ENCODE measurements at regions not wholly inside any gene's neighbourhood (a gene's known extent, or its start where the extent isn't known, plus 50 kb on each side); places are given as distances from the start of the nearest gene placed in this dataset.

GRCh38 chr6:104017410-104018381 is 842.0 kb downstream of the HACE1 start:
- H3K27ac ChIP-seq = no peak overlapping the region
- intact Hi-C loops (cut with DNase I) = no loop called here
- no peaks in the 10 kb centered on the region for H3K9me3 ChIP-seq
- H3K4me3 ChIP-seq = no peak overlapping the region
- H3K27me3 ChIP-seq = no peaks in the 10 kb centered on the region
- DNase-seq = peak; percentile 56
- no peaks in the 10 kb centered on the region for H3K4me1 ChIP-seq
- WGBS, 2 donors = 83 to 89% methylated on average over 6 of the region's 6 CpGs
- no peaks in the 10 kb centered on the region for H3K36me3 ChIP-seq
- TF ChIP-seq POLR2A (IDR thresholded peaks at IDR 0.05) (no peak), EP300 (IDR thresholded peaks at IDR 0.05) (no peak), POLR2AphosphoS5 (IDR thresholded peaks at IDR 0.05) (no peak)
- TF ChIP-seq, protein P1, sequence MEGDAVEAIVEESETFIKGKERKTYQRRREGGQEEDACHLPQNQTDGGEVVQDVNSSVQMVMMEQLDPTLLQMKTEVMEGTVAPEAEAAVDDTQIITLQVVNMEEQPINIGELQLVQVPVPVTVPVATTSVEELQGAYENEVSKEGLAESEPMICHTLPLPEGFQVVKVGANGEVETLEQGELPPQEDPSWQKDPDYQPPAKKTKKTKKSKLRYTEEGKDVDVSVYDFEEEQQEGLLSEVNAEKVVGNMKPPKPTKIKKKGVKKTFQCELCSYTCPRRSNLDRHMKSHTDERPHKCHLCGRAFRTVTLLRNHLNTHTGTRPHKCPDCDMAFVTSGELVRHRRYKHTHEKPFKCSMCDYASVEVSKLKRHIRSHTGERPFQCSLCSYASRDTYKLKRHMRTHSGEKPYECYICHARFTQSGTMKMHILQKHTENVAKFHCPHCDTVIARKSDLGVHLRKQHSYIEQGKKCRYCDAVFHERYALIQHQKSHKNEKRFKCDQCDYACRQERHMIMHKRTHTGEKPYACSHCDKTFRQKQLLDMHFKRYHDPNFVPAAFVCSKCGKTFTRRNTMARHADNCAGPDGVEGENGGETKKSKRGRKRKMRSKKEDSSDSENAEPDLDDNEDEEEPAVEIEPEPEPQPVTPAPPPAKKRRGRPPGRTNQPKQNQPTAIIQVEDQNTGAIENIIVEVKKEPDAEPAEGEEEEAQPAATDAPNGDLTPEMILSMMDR (IDR thresholded peaks at IDR 0.05) = no peak

DNA sequence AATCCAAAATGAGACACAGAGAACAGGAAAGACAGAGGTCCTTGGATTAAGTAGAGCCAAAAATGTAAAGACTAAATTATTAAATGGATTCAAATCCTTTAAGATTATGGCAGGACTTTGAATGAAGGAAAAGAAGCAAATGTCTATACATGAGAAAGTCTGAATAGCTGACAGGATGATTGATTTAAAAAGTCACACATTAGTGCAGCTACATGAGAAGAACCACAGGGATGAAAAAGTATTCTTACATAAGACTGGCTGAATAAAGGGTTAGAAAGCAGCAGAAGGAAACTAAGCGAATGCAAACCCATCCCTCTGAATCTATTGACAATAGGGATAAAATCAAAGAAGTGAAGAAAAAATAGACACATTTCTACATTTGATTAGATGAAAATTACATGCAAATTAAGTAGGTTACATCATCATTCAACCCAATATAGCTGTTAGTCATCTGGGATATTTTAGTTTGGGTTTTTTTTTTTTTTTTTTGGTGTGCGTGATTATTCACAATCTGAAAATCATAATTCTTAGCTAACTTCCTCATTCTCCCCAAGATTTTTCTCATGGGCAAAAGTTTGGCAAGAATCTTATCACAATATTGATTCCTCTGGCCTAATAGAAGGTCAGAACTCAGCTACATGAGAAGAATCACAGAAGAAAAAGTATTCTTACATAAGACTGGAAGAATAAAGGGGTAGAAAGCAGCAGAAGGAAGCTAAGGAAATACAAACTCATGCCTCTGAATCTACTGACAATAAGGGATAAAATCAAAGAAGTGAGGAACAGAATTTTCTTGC is 845.4 kb downstream of the HACE1 start:
- TF ChIP-seq EP300 (IDR thresholded peaks at IDR 0.05) (no peak), POLR2AphosphoS5 (IDR thresholded peaks at IDR 0.05) (no peak), POLR2A (IDR thresholded peaks at IDR 0.05) (no peak)
- TF ChIP-seq, protein P1 (IDR thresholded peaks at IDR 0.05) = no peak
- intact Hi-C loops (cut with DNase I) = no loop called here
- WGBS, 2 donors = 85 to 89% methylated on average over 2 of the region's 2 CpGs

DNA sequence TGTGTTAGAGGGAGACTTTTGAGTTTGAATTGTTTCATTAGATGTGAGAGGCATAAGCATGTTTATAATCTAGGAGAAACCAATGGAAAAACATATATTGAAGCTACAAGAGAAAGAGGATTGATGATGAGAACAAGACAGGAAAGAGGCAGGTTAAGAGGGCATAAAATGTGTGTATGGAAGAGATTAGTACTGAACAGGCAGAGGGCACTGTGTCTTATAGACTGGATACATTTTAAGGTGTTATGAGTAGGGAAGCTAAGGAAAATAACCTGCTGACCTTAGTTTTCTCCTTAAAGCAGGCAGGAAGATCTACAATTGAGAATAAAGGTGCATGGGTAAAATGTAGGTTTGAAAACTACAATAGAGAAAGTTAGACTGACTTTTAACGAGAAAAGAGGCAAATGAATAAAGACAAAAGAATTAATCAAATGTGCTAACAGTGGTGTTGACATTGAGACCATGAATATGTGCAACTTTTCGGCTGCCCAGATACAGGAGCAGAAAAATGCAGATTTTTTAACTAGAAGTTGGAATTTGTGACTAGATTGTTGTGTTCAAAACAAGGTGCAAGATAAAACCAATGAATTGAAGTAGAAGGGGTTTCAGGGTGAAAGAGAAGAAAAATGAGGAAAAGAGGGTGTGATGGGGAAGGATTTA is 846.3 kb downstream of the HACE1 start:
- no peak for DNase-seq
- WGBS, 2 donors = 42 to 62% methylated on average over 2 of the region's 2 CpGs
- intact Hi-C loops (cut with DNase I) = no loop called here
- TF ChIP-seq, protein P1 (IDR thresholded peaks at IDR 0.05) = no peak
- TF ChIP-seq POLR2A (IDR thresholded peaks at IDR 0.05) (no peak), EP300 (IDR thresholded peaks at IDR 0.05) (no peak)
- Histone ChIP-seq H3K27ac (no peak overlapping the region), H3K36me3 (no peaks in the 10 kb centered on the region), H3K27me3 (no peaks in the 10 kb centered on the region), H3K9me3 (no peaks in the 10 kb centered on the region), H3K4me1 (no peaks in the 10 kb centered on the region), H3K4me3 (no peak overlapping the region)

More for the DNA sequence above, 845.4 kb downstream of the HACE1 start:
- Histone ChIP-seq H3K9me3 (no peaks in the 10 kb centered on the region), H3K4me3 (no peak overlapping the region), H3K27me3 (no peaks in the 10 kb centered on the region), H3K4me1 (no peaks in the 10 kb centered on the region), H3K36me3 (no peaks in the 10 kb centered on the region), H3K27ac (no peak overlapping the region)
- no peak for DNase-seq

- H3K4me1 ChIP-seq = no peaks in the 10 kb centered on the region
- TF ChIP-seq, protein P1 (IDR thresholded peaks at IDR 0.05) = no peak
- no peak for TF ChIP-seq POLR2A (IDR thresholded peaks at IDR 0.05)
- no peak for TF ChIP-seq EP300 (IDR thresholded peaks at IDR 0.05)
- no peak for TF ChIP-seq POLR2AphosphoS5 (IDR thresholded peaks at IDR 0.05)
- H3K27me3 ChIP-seq = no peaks in the 10 kb centered on the region
- no peaks in the 10 kb centered on the region for H3K9me3 ChIP-seq
- DNase-seq = no peak
- H3K4me3 ChIP-seq = no peak overlapping the region
- H3K27ac ChIP-seq = no peak overlapping the region
- intact Hi-C loops (cut with DNase I) = no loop called here
- H3K36me3 ChIP-seq = no peaks in the 10 kb centered on the region
These were observed 848.8 kb downstream of the HACE1 start for GRCh38 chr6:104010897-104011296.
